ENCODE measurements at regions not wholly inside any gene's neighbourhood (a gene's known extent, or its start where the extent isn't known, plus 50 kb on each side); places are given as distances from the start of the nearest gene placed in this dataset.
A peak's percentile ranks its signal among the peaks of the same experiment; 100 is the strongest.

DNA sequence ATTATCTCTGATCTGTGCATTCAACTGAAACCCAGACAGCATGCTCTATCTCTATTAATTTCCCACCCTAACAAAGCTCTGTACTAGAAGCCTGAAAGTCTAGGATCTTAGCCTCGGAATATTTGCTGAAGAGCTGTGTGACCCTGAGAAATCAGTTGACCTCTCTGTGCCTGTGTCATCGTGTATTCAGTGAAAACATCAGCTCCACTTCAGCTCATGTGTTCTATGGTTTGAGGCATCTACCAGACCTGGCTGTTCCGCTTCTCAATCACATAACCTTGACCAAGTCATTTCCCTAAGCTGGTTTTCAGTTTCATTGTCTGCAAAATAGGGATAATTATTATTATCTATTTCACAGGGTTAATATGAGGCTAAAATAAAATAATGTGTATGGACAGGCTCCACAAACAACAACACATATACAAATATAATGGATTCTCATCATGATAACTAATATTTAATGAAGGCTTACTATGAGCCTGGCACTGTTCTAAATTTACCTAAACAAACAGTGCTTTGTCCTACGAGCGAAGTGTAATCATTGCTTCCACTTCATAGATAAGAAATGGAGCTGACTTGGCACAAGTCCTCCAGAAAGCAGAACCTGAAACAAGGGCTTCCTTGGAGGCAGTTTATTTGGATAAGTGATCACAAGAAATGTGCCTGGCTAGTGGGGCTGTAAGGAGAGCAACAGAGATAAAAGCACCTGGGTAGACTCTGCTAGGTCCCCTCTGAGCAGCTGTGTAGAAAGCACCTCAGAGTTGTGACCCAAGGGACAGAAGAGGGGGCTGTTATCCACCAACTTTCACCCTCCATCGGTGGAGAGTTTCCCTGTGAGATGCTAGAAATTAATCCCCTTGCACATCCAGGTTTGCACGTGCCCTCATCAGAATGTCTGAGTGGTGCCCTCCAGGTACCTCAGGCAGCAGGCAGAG, 356.9 kb downstream of the RAB28 start:
- H3K36me3 Mint-ChIP-seq, result no peaks in the 10 kb centered on the region
- DNase-seq (ENCODE audit: low spot score) (no peak), ATAC-seq (peak; percentile 39; the same call in 1 of the 2 replicates)
- H3K4me1 Mint-ChIP-seq, result no peaks in the 10 kb centered on the region
- ChIA-PET POLR2A (interaction anchor here (1.2 kb wide), 1 partner anchor 83 kb away, joined by 3 read pairs; no protein-coding TSS in a partner anchor), CTCF (interaction anchor here (1.8 kb wide), 1 partner anchor 122 kb away, joined by 5 read pairs; no protein-coding TSS in a partner anchor)
- no peak overlapping the region for H3K27ac Mint-ChIP-seq
- TF ChIP-seq RORB (CRISPR knock-in tag; IDR thresholded peaks at IDR 0.05) (no peak), ZNF232 (CRISPR knock-in tag; IDR thresholded peaks at IDR 0.05) (no peak), IRF2 (CRISPR knock-in tag; IDR thresholded peaks at IDR 0.05; ENCODE audit: borderline replicate concordance, low read depth) (no peak), PRRX2 (CRISPR knock-in tag; IDR thresholded peaks at IDR 0.05) (no peak), ERG (CRISPR knock-in tag; IDR thresholded peaks at IDR 0.05) (no peak), AR (CRISPR knock-in tag; IDR thresholded peaks at IDR 0.05) (no peak), ZNF512 (CRISPR knock-in tag; IDR thresholded peaks at IDR 0.05; ENCODE audit: borderline replicate concordance) (no peak), NFATC4 (CRISPR knock-in tag; IDR thresholded peaks at IDR 0.05) (no peak), MYBL2 (CRISPR knock-in tag; IDR thresholded peaks at IDR 0.05) (no peak), HMGA2 (CRISPR knock-in tag; IDR thresholded peaks at IDR 0.05) (no peak), STAT6 (CRISPR knock-in tag; conservative IDR thresholded peaks at IDR 0.05; ENCODE audit: low read depth) (no peak), GRHL2 (CRISPR knock-in tag; IDR thresholded peaks at IDR 0.05; ENCODE audit: insufficient replicate concordance, severe bottlenecking) (no peak), ZNF263 (CRISPR knock-in tag; IDR thresholded peaks at IDR 0.05; ENCODE audit: low read depth) (no peak)
- TF ChIP-seq, protein P1, sequence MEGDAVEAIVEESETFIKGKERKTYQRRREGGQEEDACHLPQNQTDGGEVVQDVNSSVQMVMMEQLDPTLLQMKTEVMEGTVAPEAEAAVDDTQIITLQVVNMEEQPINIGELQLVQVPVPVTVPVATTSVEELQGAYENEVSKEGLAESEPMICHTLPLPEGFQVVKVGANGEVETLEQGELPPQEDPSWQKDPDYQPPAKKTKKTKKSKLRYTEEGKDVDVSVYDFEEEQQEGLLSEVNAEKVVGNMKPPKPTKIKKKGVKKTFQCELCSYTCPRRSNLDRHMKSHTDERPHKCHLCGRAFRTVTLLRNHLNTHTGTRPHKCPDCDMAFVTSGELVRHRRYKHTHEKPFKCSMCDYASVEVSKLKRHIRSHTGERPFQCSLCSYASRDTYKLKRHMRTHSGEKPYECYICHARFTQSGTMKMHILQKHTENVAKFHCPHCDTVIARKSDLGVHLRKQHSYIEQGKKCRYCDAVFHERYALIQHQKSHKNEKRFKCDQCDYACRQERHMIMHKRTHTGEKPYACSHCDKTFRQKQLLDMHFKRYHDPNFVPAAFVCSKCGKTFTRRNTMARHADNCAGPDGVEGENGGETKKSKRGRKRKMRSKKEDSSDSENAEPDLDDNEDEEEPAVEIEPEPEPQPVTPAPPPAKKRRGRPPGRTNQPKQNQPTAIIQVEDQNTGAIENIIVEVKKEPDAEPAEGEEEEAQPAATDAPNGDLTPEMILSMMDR (IDR thresholded peaks at IDR 0.05), result no peak
- TF ChIP-seq, protein P2, sequence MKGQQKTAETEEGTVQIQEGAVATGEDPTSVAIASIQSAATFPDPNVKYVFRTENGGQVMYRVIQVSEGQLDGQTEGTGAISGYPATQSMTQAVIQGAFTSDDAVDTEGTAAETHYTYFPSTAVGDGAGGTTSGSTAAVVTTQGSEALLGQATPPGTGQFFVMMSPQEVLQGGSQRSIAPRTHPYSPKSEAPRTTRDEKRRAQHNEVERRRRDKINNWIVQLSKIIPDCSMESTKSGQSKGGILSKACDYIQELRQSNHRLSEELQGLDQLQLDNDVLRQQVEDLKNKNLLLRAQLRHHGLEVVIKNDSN (CRISPR knock-in tag; IDR thresholded peaks at IDR 0.05), result no peak
- no peaks in the 10 kb centered on the region for H3K27me3 Mint-ChIP-seq (ENCODE audit: low read depth)
- no peak overlapping the region for H3K4me3 Mint-ChIP-seq
- H3K9me3 Mint-ChIP-seq, result no peaks in the 10 kb centered on the region
